Right atrium auricular region (tissue), 2 donors: ENCODE measurements at regions not wholly inside any gene's neighbourhood (a gene's known extent, or its start where the extent isn't known, plus 50 kb on each side); places are given as distances from the start of the nearest gene placed in this dataset.
"Not testable (repeated sequence)": the region's sequence is repeated elsewhere in the genome, so short reads cannot be mapped to it uniquely, and the experiment has no call there.

Experiments used
- DNase-seq: peaks from one replicate; pipeline ENCODE4 v3.0.0-alpha.2; 2019; ENCODE audit warnings: low spot score
- H3K27ac ChIP-seq, 2 donors: fragments of 200-600 bp; sonication (generic); 1 replicate in 1 of 2; 2 replicates in 1 of 2; pipeline ENCODE4 v1.5.1; 2016 to 2019
- H3K27me3 ChIP-seq, 2 donors: fragments of 200-600 bp; sonication (generic); one replicate each; pipeline versions ENCODE4 v1.5.1 to v1.6.0; 2017 to 2019
- H3K36me3 ChIP-seq: fragments of 200-600 bp; sonication (generic); one replicate; pipeline ENCODE4 v1.5.1; 2016
- H3K4me1 ChIP-seq, 2 donors: fragments of 200-600 bp; sonication (generic); one replicate each; pipeline versions ENCODE4 v1.5.1 to v1.6.0; 2017 to 2019
- H3K4me3 ChIP-seq, 2 donors: fragments of 200-600 bp; sonication (generic); 1 replicate in 1 of 2; 2 replicates in 1 of 2; pipeline ENCODE4 v1.5.1; 2017 to 2019; ENCODE audit warnings: mild to moderate bottlenecking in 1 of 2, moderate library complexity in 1 of 2
- H3K9me3 ChIP-seq, 2 donors: fragments of 200-600 bp; sonication (generic); one replicate each; pipeline ENCODE4 v1.5.1; 2019
- CTCF ChIP-seq, 2 donors: fragments of 200-600 bp; sonication (generic); IDR thresholded peaks; one replicate each; pipeline ENCODE4 v1.5.1; 2019; ENCODE audit warnings: antibody characterized with exemption in 2 of 2

GRCh38 chrX:912677-913076 lies 282.1 kb downstream of the SHOX start:
- DNase-seq = no peak
- Histone ChIP-seq H3K27me3 (no peaks in the 10 kb centered on the region), H3K36me3 (no peaks in the 10 kb centered on the region), H3K4me1 (no peaks in the 10 kb centered on the region), H3K4me3 (no peak overlapping the region), H3K27ac (no peak overlapping the region), H3K9me3 (no peaks in the 10 kb centered on the region)
- TF ChIP-seq CTCF (IDR thresholded peaks at IDR 0.05) = no peak

DNA sequence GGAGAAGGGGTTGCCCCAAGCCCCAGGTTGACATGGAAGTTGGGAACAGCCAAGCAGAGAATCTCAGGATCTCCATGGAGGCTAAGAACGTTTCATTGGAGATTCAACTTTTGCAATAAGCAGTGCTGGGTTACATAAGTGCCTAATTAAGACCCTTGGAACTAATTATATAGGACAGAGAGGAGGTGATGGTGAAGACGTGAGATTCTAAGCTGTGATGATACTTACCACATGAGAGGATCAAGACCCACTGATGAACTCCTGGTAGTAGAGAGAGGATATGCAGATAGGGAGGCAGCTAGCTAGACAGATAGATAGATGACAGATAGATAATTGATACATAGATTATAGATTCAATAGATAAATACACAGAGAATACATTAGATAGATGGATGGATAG lies 278.5 kb downstream of the SHOX start:
- H3K4me3 ChIP-seq, H3K9me3 ChIP-seq, H3K36me3 ChIP-seq, H3K4me1 ChIP-seq, H3K27ac ChIP-seq, DNase-seq, H3K27me3 ChIP-seq: not testable (repeated sequence)

DNA sequence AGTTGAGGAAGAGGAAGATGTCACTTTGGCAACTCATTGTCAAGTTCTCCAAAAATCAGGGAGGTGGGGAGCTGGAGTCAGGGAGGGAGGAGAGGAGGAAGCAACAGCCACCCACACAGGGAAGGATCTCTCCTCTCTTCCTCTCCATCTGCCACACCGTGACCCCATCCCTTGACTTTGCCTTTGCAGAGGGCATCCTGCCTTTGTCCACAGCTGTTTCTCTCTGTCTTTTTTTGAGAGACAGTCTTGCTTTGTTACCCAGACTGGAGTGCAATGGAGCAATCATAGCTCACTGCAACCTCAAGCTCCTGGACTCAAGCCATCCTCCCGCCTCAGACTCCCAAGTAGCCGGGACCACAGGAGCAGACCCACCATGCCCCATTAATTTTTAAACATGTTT lies 276.0 kb downstream of the SHOX start:
- no peak overlapping the region for H3K4me3 ChIP-seq
- no peaks in the 10 kb centered on the region for H3K36me3 ChIP-seq
- no peak for TF ChIP-seq CTCF (IDR thresholded peaks at IDR 0.05)
- H3K4me1 ChIP-seq = no peaks in the 10 kb centered on the region
- no peak for DNase-seq
- peaks cover 0 to 2% of the 10 kb centered on the region in 2 donors for H3K9me3 ChIP-seq
- H3K27ac ChIP-seq = no peak overlapping the region
- H3K27me3 ChIP-seq = no peaks in the 10 kb centered on the region

- Histone ChIP-seq H3K4me3 (no peak overlapping the region), H3K9me3 (peaks cover 0 to 6% of the 10 kb centered on the region in 2 donors), H3K4me1 (no peaks in the 10 kb centered on the region), H3K36me3 (no peaks in the 10 kb centered on the region), H3K27me3 (no peaks in the 10 kb centered on the region), H3K27ac (no peak overlapping the region)
- TF ChIP-seq CTCF (IDR thresholded peaks at IDR 0.05) = no peak
- DNase-seq = no peak
Observed at GRCh38 chrX:905848-906566, 275.4 kb downstream of the SHOX start.

DNA sequence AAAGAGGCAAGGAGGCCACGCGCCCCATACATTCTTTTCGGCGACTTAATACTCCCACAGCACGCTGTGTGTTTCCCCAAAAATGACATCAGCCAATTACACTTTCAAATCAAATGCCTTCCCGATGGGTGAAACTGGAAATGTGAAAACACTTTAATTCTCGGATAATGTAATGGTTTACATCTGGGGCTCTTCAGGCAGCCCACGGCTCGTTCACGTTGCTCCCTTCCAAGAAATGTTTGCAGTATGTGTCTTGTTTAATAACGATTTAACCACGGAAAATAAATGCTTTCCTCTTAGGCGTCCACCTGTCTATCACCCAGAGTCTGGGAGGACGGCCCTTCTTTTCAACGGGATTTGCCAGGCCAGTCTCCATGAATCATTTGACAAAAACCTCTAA lies 272.5 kb downstream of the SHOX start:
- TF ChIP-seq CTCF (IDR thresholded peaks at IDR 0.05) = no peak
- H3K27me3 ChIP-seq = no peaks in the 10 kb centered on the region
- H3K27ac ChIP-seq = no peak overlapping the region
- no peaks in the 10 kb centered on the region for H3K4me1 ChIP-seq
- no peak for DNase-seq
- H3K9me3 ChIP-seq = peaks cover 0 to 6% of the 10 kb centered on the region in 2 donors
- H3K36me3 ChIP-seq = no peaks in the 10 kb centered on the region
- H3K4me3 ChIP-seq = no peak overlapping the region

DNA sequence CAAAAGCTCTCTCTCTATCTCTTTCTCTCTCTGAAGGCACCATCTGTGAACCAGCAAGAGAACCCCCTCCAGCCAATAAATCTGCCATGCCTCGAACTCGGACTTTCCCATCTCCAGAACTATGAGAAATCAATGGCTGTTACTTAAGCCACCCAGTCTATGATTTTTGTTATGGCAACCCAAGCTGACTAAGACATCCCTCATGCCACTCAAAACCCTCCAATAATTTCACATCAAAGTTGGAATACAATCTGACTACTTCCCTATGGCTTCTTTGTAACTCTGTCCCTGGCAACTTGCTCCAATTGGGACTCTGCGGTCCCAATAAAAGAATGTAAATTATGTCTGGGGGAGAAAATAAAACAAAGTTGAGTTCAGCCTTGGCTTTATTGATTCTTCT lies 265.7 kb downstream of the SHOX start:
- Histone ChIP-seq H3K4me1 (no peaks in the 10 kb centered on the region), H3K27ac (no peak overlapping the region), H3K9me3 (peaks cover 0 to 9% of the 10 kb centered on the region in 2 donors), H3K36me3 (no peaks in the 10 kb centered on the region), H3K27me3 (no peaks in the 10 kb centered on the region), H3K4me3 (no peak overlapping the region)
- no peak for TF ChIP-seq CTCF (IDR thresholded peaks at IDR 0.05)
- no peak for DNase-seq
